GM12865 (cell line): ENCODE measurements at regions not wholly inside any gene's neighbourhood (a gene's known extent, or its start where the extent isn't known, plus 50 kb on each side); places are given as distances from the start of the nearest gene placed in this dataset.
"Not testable (repeated sequence)": the region's sequence is repeated elsewhere in the genome, so short reads cannot be mapped to it uniquely, and the experiment has no call there.

Source experiments
- DNase-seq: peaks from one replicate; pipeline ENCODE4 v3.0.0; 2010; ENCODE audit warnings: low read depth
- H3K4me3 ChIP-seq: 2 replicates; pipeline ENCODE4 v1.5.1; 2011; ENCODE audit warnings: mild to moderate bottlenecking, low read depth, low read length, control low read depth
- CTCF ChIP-seq: IDR thresholded peaks from 2 replicates; pipeline ENCODE4 v1.5.1; 2011; ENCODE audit warnings: low read length, control low read depth, low read depth, inconsistent platforms; ENCODE audit not compliant: insufficient read depth; ENCODE audit errors: missing control alignments

DNA sequence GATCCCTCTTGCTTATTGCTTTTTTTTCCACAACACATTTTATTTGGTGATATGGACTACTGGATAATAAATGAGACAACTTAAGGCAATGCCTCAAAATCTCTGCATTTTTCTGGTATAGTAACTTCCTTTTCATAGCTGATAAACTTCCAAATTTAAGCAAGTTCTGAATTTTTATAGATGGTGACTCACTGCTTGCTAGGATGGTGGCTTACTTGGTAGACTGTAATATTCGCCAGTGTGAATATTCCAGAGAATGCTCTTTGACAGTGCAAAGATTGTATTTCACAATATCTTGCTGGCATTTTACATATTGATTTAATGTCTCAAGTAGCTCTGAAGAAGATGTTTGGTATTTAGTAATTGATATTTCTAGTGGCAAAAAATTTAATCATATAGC is 472.4 kb downstream of the TFEC start:
- DNase-seq = no peak
- H3K4me3 ChIP-seq = no peak overlapping the region
- TF ChIP-seq CTCF = no peak

DNA sequence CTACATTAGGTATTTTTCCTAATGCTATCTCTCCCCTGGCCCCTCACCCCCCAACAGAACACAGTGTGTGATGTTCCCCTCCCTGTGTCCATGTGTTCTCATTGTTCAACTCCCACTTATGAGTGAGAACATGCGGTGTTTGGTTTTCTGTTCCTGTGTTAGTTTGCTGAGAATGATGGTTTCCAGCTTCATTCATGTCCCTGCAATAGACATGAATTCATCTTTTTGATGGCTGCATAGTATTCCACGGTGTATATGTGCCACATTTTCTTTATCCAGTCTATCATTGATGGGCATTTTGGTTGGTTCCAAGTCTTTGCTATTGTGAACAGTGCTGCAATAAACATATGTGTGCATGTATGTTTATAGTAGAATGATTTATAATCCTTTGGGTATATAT is 473.3 kb downstream of the TFEC start:
- not testable (repeated sequence) for H3K4me3 ChIP-seq, DNase-seq

DNA sequence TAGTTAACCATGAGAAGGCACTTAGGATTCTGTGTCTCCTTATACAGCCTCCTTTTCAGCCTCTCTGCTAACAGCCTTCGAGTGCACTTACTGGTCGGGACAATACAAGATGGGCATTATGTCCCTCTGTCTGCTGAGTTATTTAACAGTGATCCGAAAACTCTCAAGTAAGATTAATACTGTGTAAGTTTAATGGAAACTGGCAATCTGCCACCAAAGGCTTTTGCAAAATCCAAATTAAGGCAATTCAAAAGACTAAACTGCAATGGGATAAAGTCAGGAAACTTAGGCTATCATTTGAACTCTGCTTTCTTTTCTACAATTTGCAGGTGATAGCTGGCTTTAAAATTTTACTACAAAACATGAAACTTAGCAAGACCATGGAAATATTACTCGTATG is 477.8 kb downstream of the TFEC start:
- DNase-seq = no peak
- no peak overlapping the region for H3K4me3 ChIP-seq
- TF ChIP-seq CTCF = no peak

GRCh38 chr7:115549910-115550309 is 480.7 kb downstream of the TFEC start:
- DNase-seq = no peak
- H3K4me3 ChIP-seq = no peak overlapping the region
- TF ChIP-seq CTCF = no peak

DNA sequence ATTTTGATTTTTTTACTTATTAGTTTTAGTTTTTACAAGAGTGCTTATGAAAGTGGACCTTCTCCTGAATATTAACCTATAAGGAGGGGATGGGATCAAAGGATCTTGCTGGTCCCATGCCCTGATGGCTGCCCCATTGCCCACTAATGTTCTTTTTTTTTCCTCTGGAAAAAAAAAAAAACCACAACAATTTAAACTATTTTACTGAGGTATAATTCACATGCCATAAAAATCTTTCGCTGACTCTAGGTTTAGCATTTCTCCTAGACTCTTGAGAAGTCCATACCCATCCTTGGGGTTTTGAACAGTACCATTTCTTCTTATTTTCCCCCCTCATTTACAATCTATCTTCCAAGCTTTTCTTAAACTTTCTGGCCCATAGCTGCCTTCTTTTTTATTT is 481.8 kb downstream of the TFEC start:
- no peak for DNase-seq
- no peak for TF ChIP-seq CTCF
- H3K4me3 ChIP-seq = no peak overlapping the region

- no peak for TF ChIP-seq CTCF
- no peak overlapping the region for H3K4me3 ChIP-seq
- no peak for DNase-seq
These were observed 483.8 kb downstream of the TFEC start for GRCh38 chr7:115546790-115547189.

DNA sequence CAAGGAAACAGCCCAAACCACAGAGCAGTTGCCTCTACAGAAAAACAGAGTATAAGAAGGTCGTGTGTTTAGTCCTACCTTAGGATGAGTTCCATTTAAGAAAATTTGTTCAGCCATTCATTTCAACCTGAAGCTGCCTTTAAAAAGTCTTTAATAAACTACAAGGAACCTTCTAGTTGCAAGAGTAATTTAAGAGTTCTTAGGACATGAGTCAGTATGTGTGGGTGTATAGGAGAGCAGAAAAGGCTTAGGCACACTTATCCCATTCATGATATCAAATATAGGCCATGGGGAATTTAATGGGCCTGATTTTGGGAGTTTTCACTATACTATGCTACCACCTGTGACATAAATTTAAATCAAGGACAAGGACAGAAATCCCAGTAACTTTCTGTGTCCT is 496.8 kb downstream of the TFEC start:
- DNase-seq = no peak
- H3K4me3 ChIP-seq = no peak overlapping the region
- TF ChIP-seq CTCF = no peak

DNA sequence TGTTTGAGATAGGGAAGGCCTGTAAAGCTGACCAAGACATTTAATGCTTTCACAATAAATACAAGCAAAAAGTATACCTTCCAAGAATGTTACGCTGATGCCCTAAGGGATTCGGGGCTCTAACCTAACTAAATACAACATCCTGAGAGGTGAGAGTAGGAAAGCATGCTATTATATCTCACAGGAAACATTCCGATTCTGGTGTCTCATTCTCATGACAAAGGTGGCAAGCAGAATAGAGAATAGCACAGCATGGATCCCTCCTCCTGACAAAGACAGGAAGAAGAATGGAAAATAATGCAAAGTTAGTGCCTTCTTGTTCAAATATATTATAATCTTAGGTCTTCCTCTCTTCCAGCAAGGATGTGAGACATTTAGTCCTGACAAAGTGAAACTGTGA is 504.3 kb downstream of the TFEC start:
- H3K4me3 ChIP-seq = no peak overlapping the region
- TF ChIP-seq CTCF = no peak
- no peak for DNase-seq
